CD4-positive, alpha-beta T cell treated with Interleukin-2 at 100 ng/mL for 4 hours (primary cell): ENCODE measurements at regions not wholly inside any gene's neighbourhood (a gene's known extent, or its start where the extent isn't known, plus 50 kb on each side); places are given as distances from the start of the nearest gene placed in this dataset.
"Not testable (repeated sequence)": the region's sequence is repeated elsewhere in the genome, so short reads cannot be mapped to it uniquely, and the experiment has no call there.

Experiments used
- DNase-seq: peaks from one replicate; pipeline ENCODE4 v3.0.0-alpha.2; 2020; ENCODE audit warnings: low spot score

DNA sequence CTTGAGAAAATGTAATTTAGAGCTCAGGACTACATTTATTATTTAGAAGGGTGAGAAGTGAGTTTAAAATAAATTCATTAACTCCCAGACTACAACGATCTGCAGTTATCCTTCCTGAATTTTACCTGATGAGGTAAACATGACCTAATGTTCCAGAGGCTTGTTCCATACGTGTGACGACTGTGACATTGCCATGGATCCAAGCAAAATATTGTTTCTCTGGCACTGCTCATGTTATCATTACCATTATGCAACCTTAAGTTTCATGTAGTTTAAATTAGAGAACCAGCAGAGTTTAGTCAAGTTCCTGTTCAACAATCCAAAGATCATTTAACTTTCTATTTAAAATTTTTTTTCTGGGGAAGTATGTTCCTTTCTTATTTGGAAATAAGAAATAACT is 279.6 kb downstream of the KLF5 start:
- DNase-seq = no peak

DNA sequence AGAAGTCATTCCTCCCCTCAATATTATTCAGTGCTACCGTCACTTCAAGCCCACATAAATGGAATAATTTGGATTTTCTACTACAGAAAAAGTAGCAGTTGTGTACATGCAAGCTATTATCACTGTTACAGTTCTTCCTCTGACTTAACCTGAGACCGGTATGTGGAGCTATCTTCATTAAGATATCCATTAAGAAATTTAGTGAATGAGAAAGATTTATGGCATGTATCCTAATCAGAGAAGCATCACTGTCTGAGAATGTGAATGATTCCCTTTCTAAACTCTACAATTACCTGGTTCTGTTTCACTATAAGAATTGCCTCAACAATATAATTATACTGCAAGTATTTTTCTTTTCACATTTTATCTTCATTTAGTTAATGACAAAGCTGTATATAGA is 278.7 kb downstream of the KLF5 start:
- no peak for DNase-seq

DNA sequence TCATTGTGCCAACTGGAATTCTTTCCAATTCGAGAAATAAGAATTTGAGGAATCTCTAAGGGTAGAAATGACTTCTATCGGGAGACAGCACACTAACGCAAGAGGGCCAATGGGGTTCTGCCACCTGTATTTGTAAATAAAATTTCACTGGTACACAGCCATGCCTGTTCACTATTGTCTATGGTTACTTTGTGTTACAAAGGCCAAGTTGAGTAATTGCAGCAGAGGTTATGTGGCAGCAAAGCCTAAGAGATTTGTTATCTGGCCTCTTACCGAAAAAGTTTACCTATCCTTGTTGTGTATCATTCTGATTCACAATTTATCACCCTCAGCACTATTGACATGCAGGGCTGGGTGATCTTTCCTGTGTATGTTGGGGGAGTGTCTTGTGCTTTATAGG is 278.0 kb downstream of the KLF5 start:
- no peak for DNase-seq

DNA sequence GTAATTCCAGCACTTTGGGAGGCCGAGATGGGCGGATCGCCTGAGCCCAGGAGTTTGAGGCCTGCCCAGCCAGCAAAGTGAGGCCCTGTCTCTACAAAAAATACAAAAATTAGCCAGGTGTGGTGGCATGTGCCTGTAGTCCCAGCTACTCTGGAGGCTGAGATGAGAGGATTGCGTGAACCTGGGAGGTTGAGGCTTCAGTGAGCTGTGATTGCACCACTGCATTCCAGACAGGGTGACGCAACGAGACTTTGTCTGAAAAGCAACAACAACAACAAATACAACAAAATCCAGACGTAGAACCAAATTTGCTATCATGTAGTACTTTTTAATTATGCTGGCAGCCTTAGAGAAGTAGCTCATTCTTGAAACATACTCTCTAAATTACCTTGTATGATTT is 277.1 kb downstream of the KLF5 start:
- no peak for DNase-seq

GRCh38 chr13:73335210-73335609 is 276.4 kb downstream of the KLF5 start:
- DNase-seq = peak; percentile 1

GRCh38 chr13:73334445-73334844 is 275.6 kb downstream of the KLF5 start:
- DNase-seq = no peak

GRCh38 chr13:73331556-73331955 is 272.8 kb downstream of the KLF5 start:
- DNase-seq = no peak

GRCh38 chr13:73329355-73329754 is 270.6 kb downstream of the KLF5 start:
- DNase-seq = no peak

- DNase-seq = no peak
These were observed 268.8 kb downstream of the KLF5 start for GRCh38 chr13:73327579-73327978.

DNA sequence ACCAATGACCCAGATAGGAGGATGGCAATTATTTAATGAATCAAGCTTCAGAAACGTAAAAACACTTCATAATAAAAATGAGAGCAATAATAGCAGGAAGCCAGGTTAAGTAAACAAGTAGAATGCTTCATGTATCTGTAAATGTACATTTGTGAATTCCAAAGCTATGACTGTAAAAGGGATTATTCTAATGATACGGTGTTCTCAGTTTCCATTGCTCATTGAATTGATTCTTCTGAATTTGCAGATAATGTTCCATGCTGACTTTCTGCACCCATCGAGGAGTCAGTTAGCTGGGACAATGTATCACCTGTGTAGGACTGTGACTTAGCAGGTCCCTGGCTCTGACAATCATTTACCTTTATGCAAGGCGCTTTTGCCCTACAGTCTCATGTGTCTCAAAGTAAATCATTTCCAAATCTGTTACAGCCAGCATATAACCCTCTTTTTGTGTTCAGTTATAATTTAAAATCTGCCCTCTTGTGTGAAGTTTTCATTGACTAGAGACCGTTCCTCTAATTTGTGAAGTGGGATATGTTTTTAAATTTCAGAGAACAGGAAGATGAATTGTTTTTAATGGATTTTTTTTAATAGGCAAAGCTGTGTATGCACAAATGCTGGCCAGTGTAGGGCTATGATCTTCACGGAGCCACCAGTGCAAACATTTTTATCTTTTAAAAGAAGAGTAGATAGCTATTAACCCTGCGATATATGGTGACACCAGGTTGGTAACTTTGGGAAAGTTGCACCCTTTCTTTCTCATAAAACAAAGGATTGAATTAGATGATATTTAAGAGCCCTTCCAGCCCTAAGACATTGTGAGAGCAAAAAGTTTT is 267.1 kb downstream of the KLF5 start:
- DNase-seq = no peak

DNA sequence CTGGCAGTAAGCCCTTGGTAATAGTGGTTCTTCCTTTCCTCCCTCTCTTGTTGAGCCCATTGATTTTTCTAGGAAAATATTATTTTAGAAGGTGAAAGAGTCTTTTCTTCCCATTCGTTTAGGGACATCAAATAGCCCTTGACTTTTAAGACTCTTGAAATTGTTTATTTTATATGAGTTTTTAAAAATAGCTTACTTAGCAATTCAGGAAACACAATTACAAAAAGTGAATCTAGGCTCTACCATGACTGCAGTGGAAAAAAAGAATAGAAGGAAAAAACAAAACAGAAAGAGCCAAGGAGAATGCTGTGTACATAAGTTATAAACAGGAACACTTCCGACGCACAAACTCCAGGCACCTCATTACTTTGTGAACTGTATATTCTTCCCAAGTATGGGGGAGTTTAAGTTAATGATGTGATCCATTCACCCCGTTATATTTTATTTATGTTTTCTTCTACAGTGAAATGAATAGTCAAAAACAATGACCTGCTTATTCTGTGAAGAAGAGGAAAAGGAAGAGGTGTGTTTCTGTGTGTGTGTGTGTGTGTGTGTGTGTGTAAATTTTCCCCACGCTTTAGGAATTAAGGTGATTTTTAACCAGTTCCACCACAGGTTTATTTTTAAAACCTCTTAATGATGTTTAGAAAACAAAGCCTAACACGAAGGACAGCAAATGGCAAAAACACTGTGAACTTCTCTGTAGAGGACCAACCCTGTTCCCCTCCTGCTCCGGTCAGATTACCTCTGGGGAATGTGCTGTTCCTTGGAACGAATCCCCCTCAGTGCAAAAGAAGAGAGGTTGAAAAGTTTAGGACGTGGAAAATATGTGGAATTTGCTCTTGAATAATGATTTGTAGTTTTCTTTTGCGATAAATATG is 266.3 kb downstream of the KLF5 start:
- DNase-seq = no peak

- DNase-seq = no peak
These were observed 264.8 kb downstream of the KLF5 start for GRCh38 chr13:73323615-73324014.

DNA sequence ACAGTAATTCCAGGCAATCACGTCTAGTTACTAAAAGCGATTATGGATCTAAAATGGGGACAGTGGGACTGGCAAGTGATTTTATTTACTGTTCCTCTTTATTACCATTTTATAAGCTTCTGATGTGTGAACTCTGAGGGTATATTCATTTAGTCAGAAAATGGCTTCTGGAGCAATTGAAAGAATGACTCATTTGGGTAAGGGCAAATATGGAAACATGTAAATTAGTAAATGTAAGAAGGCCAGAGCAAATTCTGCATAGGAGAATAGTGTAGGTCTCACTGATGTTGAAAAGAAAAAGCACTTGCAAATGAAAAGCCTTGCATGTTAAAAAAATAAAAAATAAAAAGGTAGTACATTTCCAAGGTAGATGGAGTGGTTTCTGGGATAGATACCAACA is 262.2 kb downstream of the KLF5 start:
- no peak for DNase-seq

- no peak for DNase-seq
These were observed 258.3 kb downstream of the KLF5 start for GRCh38 chr13:73317140-73317539.

- no peak for DNase-seq
These were observed 251.6 kb downstream of the KLF5 start for GRCh38 chr13:73310366-73310765.

- DNase-seq = no peak
These were observed 248.7 kb downstream of the KLF5 start for GRCh38 chr13:73307481-73307880.

GRCh38 chr13:73306688-73307087 is 247.9 kb downstream of the KLF5 start:
- no peak for DNase-seq

DNA sequence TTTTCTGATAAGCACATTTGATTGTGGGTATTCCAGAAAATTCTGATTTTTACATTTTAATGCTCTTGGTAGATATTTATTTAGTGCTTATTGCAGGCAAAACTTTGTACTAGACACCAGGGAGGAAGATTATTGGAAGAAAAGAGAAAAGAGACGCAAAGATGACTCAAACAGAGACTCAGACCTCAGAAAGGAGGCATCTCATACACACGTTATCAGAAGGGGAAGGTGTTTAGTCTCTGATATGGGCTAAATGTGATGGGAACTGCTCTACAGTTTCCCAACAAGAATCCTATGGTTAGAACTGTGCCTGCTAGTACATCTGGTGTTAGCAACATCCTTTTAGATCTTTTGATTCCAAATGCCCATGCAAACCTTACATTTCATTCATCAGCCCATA is 245.6 kb downstream of the KLF5 start:
- DNase-seq = no peak

DNA sequence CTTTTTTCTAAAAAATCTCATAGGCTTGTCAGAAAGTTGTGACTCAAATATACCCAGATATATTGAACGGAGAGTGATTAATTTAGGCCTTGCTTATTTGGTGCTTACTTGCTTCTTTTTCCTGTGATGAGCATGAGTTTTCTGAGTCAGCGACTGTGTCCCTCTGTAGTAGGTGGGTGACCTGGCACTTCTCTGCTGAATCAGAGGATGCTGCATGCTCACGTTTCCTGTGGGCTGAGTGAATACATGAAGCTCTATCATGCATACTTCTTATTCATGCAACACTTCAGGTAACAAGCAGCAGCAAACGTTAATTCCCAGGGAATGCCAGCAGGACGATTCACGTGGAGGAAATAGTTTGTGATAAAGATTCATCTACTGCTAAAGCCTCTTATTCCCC is 245.0 kb downstream of the KLF5 start:
- DNase-seq = peak; percentile 1

DNA sequence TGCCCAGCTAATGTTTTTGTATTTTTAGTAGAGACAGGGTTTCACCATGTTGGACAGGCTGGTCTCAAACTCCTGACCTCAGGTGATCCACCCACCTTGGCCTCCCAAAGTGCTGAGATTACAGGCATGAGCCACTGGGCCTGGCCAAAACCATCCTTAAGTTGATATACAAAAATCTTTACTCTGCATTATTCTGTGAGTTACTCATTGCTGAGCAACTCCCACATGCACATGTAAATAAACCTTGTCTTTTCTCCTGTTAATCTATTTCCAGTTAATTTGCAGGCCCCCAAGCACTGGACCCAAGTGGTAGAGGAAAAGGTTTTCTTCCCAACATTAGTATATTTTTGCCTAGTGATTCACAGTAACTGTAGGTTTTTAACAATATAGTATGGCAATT is 242.8 kb downstream of the KLF5 start:
- DNase-seq = not testable (repeated sequence)

- no peak for DNase-seq
These were observed 242.1 kb downstream of the KLF5 start for GRCh38 chr13:73300718-73301425.

GRCh38 chr13:73299787-73300186 is 241.0 kb downstream of the KLF5 start:
- no peak for DNase-seq
